ENCODE measurements at regions not wholly inside any gene's neighbourhood (a gene's known extent, or its start where the extent isn't known, plus 50 kb on each side); places are given as distances from the start of the nearest gene placed in this dataset.
A peak's percentile ranks its signal among the peaks of the same experiment; 100 is the strongest.
"Not testable (repeated sequence)": the region's sequence is repeated elsewhere in the genome, so short reads cannot be mapped to it uniquely, and the experiment has no call there.

- DNase-seq (ENCODE audit: low read depth, low spot score), result no peak
Measured at GRCh38 chr3:87101861-87102625, 111.1 kb upstream of the VGLL3 start.

- not testable (repeated sequence) for DNase-seq (ENCODE audit: low read depth, low spot score)
Measured at GRCh38 chr3:87097733-87098132, 106.8 kb upstream of the VGLL3 start.

GRCh38 chr3:87090631-87091030, 99.7 kb upstream of the VGLL3 start:
- DNase-seq (ENCODE audit: low read depth, low spot score), result no peak

- peak; percentile 28 for DNase-seq (ENCODE audit: low read depth, low spot score)
Measured at GRCh38 chr3:87088993-87089841, 98.3 kb upstream of the VGLL3 start.

GRCh38 chr3:87088430-87088992, 97.6 kb upstream of the VGLL3 start:
- DNase-seq (ENCODE audit: low read depth, low spot score), result no peak

GRCh38 chr3:87084868-87085267, 93.9 kb upstream of the VGLL3 start:
- no peak for DNase-seq (ENCODE audit: low read depth, low spot score)

- DNase-seq (ENCODE audit: low read depth, low spot score), result peak; percentile 56
Measured at GRCh38 chr3:87082796-87083440, 92.0 kb upstream of the VGLL3 start.

GRCh38 chr3:87077355-87077754, 86.4 kb upstream of the VGLL3 start:
- DNase-seq (ENCODE audit: low read depth, low spot score), result no peak

- DNase-seq (ENCODE audit: low read depth, low spot score), result peak; percentile 40
Measured at GRCh38 chr3:87076946-87077345, 86.0 kb upstream of the VGLL3 start.

GRCh38 chr3:87073496-87074145, 82.7 kb upstream of the VGLL3 start:
- DNase-seq (ENCODE audit: low read depth, low spot score), result no peak

GRCh38 chr3:87072446-87072845, 81.5 kb upstream of the VGLL3 start:
- no peak for DNase-seq (ENCODE audit: low read depth, low spot score)

GRCh38 chr3:87069971-87070370, 79.0 kb upstream of the VGLL3 start:
- DNase-seq (ENCODE audit: low read depth, low spot score), result no peak

GRCh38 chr3:87069021-87069420, 78.1 kb upstream of the VGLL3 start:
- DNase-seq (ENCODE audit: low read depth, low spot score), result no peak

- no peak for DNase-seq (ENCODE audit: low read depth, low spot score)
Measured at GRCh38 chr3:87062685-87063084, 71.7 kb upstream of the VGLL3 start.

- no peak for DNase-seq (ENCODE audit: low read depth, low spot score)
Measured at GRCh38 chr3:87057474-87057873, 66.5 kb upstream of the VGLL3 start.

- no peak for DNase-seq (ENCODE audit: low read depth, low spot score)
Measured at GRCh38 chr3:87053553-87053952, 62.6 kb upstream of the VGLL3 start.

GRCh38 chr3:87052499-87053260, 61.7 kb upstream of the VGLL3 start:
- no peak for DNase-seq (ENCODE audit: low read depth, low spot score)

GRCh38 chr3:87047852-87048251, 56.9 kb upstream of the VGLL3 start:
- no peak for DNase-seq (ENCODE audit: low read depth, low spot score)

- DNase-seq (ENCODE audit: low read depth, low spot score), result no peak
Measured at GRCh38 chr3:87046241-87046640, 55.3 kb upstream of the VGLL3 start.

GRCh38 chr3:87045473-87045872, 54.5 kb upstream of the VGLL3 start:
- no peak for DNase-seq (ENCODE audit: low read depth, low spot score)

- DNase-seq (ENCODE audit: low read depth, low spot score), result no peak
Measured at GRCh38 chr3:87044846-87045245, 53.9 kb upstream of the VGLL3 start.
